Adrenal gland (tissue), 9 donors: ENCODE measurements at regions not wholly inside any gene's neighbourhood (a gene's known extent, or its start where the extent isn't known, plus 50 kb on each side); places are given as distances from the start of the nearest gene placed in this dataset.
"Not testable (repeated sequence)": the region's sequence is repeated elsewhere in the genome, so short reads cannot be mapped to it uniquely, and the experiment has no call there.

Experiments used
- DNase-seq, 7 donors: peaks; one replicate each; pipeline ENCODE4 v3.0.0-alpha.2; 2019 to 2020
- H3K27ac ChIP-seq, 5 donors: fragments of 200-600 bp; sonication (generic) in 4 of 5; 1 replicate in 3 of 5; 2 replicates in 2 of 5; pipeline versions ENCODE4 v1.5.1 to v1.8.0; 2016 to 2020; ENCODE audit warnings: mild to moderate bottlenecking in 1 of 5
- H3K27me3 ChIP-seq: fragments of 200-600 bp; 2 replicates; pipeline ENCODE4 v1.8.0; 2021
- H3K36me3 ChIP-seq, 2 donors: fragments of 200-600 bp; replicated peaks in 1 of 2; 1 replicate in 1 of 2; 2 replicates in 1 of 2; pipeline versions ENCODE4 v1.5.1 to v1.8.0; 2018 to 2022
- H3K4me1 ChIP-seq, 2 donors: fragments of 200-600 bp; replicated peaks in 1 of 2; 1 replicate in 1 of 2; 2 replicates in 1 of 2; pipeline versions ENCODE4 v1.5.1 to v1.8.0; 2018 to 2021
- H3K4me3 ChIP-seq, 4 donors: fragments of 200-600 bp; sonication (generic) in 3 of 4; one replicate each; pipeline ENCODE4 v1.5.1; 2016 to 2018
- H3K9me3 ChIP-seq, 3 donors: fragments of 200-600 bp; sonication (generic) in 1 of 3; replicated peaks in 1 of 3; 1 replicate in 2 of 3; 2 replicates in 1 of 3; pipeline versions ENCODE4 v1.5.1 to v1.8.0; 2016 to 2021
- CTCF ChIP-seq, 6 experiments: fragments of 450-650 bp in 4 of 6; fragments of 200-600 bp in 2 of 6; sonication (generic) in 1 of 6; IDR thresholded peaks; 1 replicate in 5 of 6; 2 replicates in 1 of 6; pipeline versions ENCODE4 v1.5.1 to v1.8.0; 2016 to 2021; ENCODE audit warnings: antibody characterized with exemption in 6 of 6, mild to moderate bottlenecking in 2 of 6, moderate library complexity in 1 of 6
- POLR2A ChIP-seq, 2 donors: fragments of 450-650 bp; IDR thresholded peaks; one replicate each; pipeline ENCODE4 v1.6.1; 2017; ENCODE audit warnings: antibody characterized with exemption in 2 of 2, mild to moderate bottlenecking in 2 of 2, moderate library complexity in 1 of 2
- WGBS, 4 donors: extraction: QIAGEN DNeasy Blood & Tissue Kit in 2 of 4; methylation state at CpG; one replicate each; pipeline versions ENCODE4 v1.1.5 to v1.1.7; 2013 to 2017; 5-methylcytosine and 5-hydroxymethylcytosine counted together
- intact Hi-C, 2 donors: fragments of 100-400 bp; cut with DNase I; formaldehyde crosslinking; loops; one replicate each; pipeline versions ENCODE4 v1.14.1 to v1.15.0; 2022 to 2023
- donor health status: healthy with polysubstance abuse.
- donor health status: Bipolar disorder and iron deficiency.
- donor health status: DM: yes; HTN: yes; CAD: no.
- donor health status: DM: no; HTN: no; CAD: no.
- donor health status: DM: no; HTN: no; CAD: no.

GRCh38 chr14:37874429-37875109 is 279.1 kb downstream of the TTC6 start:
- intact Hi-C loops = loop anchor here in 1 of 2 donors (5.0 kb wide), 2 partner anchors 162 to 632 kb away; no protein-coding TSS in a partner anchor
- peak; percentile 73 to 92 (median 79) for DNase-seq
- Histone ChIP-seq H3K4me3 (no peak overlapping the region), H3K4me1 (no peaks in the 10 kb centered on the region), H3K27me3 (no peaks in the 10 kb centered on the region), H3K9me3 (no peaks in the 10 kb centered on the region), H3K27ac (no peak overlapping the region), H3K36me3 (no peaks in the 10 kb centered on the region)
- peak; percentile 69 to 84 (median 78) for TF ChIP-seq CTCF (IDR thresholded peaks at IDR 0.05)
- TF ChIP-seq POLR2A (IDR thresholded peaks at IDR 0.05) = no peak
- WGBS, 4 donors = 34 to 41% (median 36%) methylated on average over 14 to 15 of the region's 15 CpGs

- no peak for DNase-seq
- Histone ChIP-seq H3K4me3 (no peak overlapping the region), H3K27ac (no peak overlapping the region), H3K9me3 (no peaks in the 10 kb centered on the region), H3K27me3 (no peaks in the 10 kb centered on the region), H3K36me3 (no peaks in the 10 kb centered on the region), H3K4me1 (no peaks in the 10 kb centered on the region)
- intact Hi-C loops = no loop called here
- 88 to 91% (median 91%) methylated on average over 1 of the region's 1 CpG for WGBS, 4 donors
- TF ChIP-seq POLR2A (IDR thresholded peaks at IDR 0.05) (no peak), CTCF (IDR thresholded peaks at IDR 0.05) (no peak)
Measured at GRCh38 chr14:37888234-37888633, 292.8 kb downstream of the TTC6 start.

GRCh38 chr14:37889087-37889486 is 293.7 kb downstream of the TTC6 start:
- no peak for TF ChIP-seq CTCF (IDR thresholded peaks at IDR 0.05)
- TF ChIP-seq POLR2A (IDR thresholded peaks at IDR 0.05) = no peak
- Histone ChIP-seq H3K9me3 (no peaks in the 10 kb centered on the region), H3K27me3 (no peaks in the 10 kb centered on the region), H3K4me1 (no peaks in the 10 kb centered on the region), H3K27ac (no peak overlapping the region), H3K36me3 (no peaks in the 10 kb centered on the region), H3K4me3 (no peak overlapping the region)
- peak in 6 of 7 donors; percentile 8 to 55 (median 36) for DNase-seq
- 17 to 26% (median 20%) methylated on average over 5 of the region's 5 CpGs for WGBS, 4 donors
- intact Hi-C loops = no loop called here

DNA sequence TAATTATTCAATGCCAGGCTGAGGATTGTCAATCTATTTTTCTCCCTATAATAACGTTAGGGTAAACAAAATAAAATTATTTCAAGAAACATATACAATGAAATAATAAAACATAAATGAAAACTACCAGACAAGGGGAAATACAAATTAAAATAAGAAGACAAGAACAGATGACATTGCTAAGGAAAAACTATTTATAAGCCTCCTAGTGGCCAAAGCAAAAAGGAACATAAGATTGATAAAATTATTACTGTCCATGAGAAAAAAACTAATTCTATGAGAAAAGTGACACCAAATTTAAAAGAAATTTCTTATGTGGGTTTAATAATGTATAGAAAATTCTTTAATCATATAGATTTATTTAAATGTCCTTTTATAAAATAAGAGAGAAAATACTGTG is 294.7 kb downstream of the TTC6 start:
- intact Hi-C loops = loop anchor here in 1 of 2 donors (10.0 kb wide), 1 partner anchor 295 kb away; no protein-coding TSS in a partner anchor

DNA sequence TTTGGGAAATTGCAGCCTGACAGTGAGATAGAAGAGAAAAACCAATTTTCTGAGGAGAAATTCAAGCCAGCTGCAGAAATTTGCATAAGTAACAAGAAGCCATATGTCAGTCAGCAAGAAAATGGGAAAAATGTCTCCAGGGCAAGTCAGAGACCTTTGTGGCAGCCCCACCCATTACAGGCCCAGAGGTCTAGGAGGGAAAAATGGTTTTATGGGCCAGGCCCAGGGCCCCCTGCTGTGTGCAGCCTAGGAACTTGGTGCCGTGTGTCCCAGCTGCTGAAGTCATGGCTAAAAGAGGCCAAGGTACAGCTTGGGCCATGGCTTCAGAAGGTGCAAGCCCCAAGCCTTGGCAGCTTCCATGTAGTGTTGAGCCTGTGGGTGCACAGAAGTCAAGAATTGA is 296.1 kb downstream of the TTC6 start:
- H3K27ac ChIP-seq, H3K4me1 ChIP-seq, DNase-seq, H3K36me3 ChIP-seq, H3K4me3 ChIP-seq, H3K27me3 ChIP-seq, H3K9me3 ChIP-seq: not testable (repeated sequence)
- WGBS, 4 donors = 90 to 100% (median 95%) methylated on average over 1 of the region's 1 CpG
- intact Hi-C loops = loop anchor here in 1 of 2 donors (10.0 kb wide), 1 partner anchor 293 kb away; no protein-coding TSS in a partner anchor

More for the DNA sequence above, 294.7 kb downstream of the TTC6 start:
- DNase-seq = no peak
- H3K4me3 ChIP-seq = no peak overlapping the region
- WGBS, 4 donors = 68 to 90% (median 78%) methylated on average over 1 of the region's 1 CpG
- H3K9me3 ChIP-seq = no peaks in the 10 kb centered on the region
- no peaks in the 10 kb centered on the region for H3K27me3 ChIP-seq
- no peaks in the 10 kb centered on the region for H3K4me1 ChIP-seq
- TF ChIP-seq POLR2A (IDR thresholded peaks at IDR 0.05) = no peak
- no peak for TF ChIP-seq CTCF (IDR thresholded peaks at IDR 0.05)
- no peak overlapping the region for H3K27ac ChIP-seq
- no peaks in the 10 kb centered on the region for H3K36me3 ChIP-seq
